Islet precursor cell (in vitro differentiated cells): ENCODE measurements at regions not wholly inside any gene's neighbourhood (a gene's known extent, or its start where the extent isn't known, plus 50 kb on each side); places are given as distances from the start of the nearest gene placed in this dataset.
"Not testable (repeated sequence)": the region's sequence is repeated elsewhere in the genome, so short reads cannot be mapped to it uniquely, and the experiment has no call there.

ENCODE experiments used
- DNase-seq: peaks from one replicate; pipeline ENCODE4 v3.0.0-alpha.2; 2018

DNA sequence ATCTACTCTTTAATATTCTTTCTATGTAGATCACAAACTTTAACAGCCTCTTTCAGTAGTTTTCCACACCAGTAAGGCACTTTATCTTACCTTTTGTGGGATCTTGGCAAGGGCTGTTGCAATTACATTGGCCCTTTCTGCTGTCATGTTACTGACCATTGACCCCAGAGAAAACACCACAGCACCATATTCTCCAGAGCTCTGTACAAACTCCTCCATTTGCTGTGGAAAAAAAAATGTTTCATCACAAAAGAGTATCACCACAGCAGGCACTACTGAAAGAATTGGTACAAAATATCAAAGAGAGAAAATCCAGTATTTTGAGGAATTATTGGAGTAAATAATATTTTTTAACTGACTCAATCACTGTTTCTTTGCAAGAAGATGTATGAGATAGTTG, 62.3 kb upstream of the UGT2A3 start:
- DNase-seq = not testable (repeated sequence)

DNA sequence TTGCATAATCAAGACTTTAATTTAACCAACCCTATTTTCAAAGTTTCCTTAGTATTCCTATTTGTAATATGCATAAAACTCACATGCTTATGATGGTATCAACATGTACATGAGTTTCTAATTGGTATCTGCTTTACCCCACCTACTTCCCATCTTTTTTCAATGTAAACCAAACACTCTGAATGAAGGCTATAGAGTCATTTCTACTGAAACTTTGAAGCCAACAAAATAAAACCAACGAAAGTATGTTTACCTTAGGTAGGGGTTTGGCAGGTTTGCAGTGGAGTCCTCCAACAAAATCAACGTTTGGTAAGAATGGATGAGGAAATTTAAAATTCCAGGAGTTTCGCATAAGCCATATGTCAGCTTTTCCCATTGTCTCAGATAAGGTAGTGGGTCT, 66.4 kb upstream of the UGT2A3 start:
- DNase-seq = not testable (repeated sequence)

DNA sequence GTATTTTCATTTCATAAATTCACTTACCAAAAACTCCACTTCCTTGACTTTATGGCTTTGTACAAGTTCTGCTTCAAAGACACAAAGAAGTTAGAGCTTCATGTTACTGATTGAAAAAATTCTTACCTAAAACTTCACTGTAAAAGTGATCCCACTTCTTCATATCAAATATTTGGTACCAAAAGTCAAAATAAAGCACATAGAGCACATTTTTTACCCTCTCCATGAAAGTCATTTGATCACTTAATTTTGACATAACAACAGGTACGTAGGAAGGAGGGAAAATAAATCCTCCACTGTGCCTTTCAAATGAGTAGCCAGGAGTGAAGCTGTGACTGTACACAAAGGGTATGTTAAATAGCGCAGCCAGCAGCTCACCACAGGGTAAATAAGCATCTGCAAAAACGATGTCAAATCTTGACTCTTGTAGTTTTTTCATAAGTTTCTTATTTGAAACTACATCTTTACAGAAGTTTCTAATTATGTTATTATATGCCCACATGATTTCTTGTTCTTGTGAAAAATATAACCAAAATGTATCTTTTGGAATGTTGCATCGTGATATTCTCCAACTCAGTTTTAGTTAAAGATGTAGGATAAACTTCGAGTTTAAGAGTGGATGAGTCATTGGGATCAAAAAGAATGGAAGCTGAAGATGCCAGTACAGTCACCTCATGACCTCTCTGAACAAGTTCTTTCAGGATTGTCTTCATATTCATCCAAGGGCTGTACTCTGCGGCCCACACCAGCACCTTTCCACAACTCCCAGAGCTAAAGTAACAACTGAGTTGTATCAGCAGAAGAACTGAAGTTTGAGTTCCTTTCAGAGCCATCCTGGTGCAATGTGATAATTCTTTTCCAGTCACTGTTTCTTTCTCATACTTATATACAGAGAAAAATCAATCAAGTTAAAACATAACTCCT, 68.2 kb upstream of the UGT2A3 start:
- not testable (repeated sequence) for DNase-seq

DNA sequence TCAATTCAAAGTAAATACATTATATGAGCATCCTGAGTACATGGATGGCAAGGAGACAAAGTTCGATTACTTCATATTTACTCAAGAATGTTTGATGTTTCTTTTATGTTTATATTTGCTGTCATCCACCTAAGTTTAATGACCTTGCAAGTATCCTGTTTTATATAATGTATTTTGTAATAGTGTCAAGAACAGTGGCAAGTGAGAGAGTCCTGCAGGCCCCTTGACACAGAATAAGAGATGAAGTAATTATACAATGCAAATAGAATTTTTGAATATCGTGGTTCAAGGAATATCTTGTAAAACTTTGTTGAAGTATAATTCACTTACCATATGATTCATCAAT, 68.8 kb upstream of the UGT2A3 start:
- not testable (repeated sequence) for DNase-seq

DNA sequence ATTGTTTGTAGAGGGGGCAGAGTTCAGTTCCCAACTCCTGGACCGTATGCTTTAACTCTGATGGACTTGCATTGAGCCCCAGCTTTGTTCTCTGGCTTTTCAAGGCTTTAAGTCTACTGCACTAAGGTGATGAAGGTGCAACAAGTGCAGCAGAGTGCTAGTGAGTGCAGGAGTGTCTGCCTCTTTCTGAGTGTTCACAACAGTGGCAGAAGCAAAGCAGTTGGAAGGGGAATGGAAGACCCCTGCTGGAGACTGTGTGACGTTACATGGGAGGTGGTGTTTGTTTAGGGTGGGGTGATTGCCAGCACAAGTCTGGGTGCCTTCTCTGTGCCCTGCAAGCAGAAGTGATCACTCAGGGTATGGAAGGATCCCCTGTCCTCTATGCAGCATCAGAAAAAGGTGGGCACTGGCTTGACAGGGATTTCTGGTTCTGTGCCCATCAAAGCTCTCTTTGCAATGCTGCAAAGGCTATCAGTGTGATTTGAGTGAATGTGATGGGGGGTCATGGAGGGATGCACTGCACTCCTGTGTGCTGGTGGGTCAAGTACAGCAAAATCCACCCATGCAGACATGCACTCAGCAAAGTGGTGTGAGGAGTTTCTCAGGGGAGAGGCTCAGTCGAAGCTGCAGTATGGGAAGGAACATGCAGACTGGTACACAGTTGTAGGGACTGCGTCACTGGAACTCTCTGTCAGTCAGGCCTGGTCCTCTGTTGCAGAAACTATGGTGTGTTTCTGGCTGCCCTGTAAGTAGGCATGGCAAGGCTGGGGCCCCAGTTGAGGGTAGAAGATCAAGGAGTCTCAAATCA, 70.9 kb upstream of the UGT2B7 start:
- DNase-seq = peak; percentile 65

DNA sequence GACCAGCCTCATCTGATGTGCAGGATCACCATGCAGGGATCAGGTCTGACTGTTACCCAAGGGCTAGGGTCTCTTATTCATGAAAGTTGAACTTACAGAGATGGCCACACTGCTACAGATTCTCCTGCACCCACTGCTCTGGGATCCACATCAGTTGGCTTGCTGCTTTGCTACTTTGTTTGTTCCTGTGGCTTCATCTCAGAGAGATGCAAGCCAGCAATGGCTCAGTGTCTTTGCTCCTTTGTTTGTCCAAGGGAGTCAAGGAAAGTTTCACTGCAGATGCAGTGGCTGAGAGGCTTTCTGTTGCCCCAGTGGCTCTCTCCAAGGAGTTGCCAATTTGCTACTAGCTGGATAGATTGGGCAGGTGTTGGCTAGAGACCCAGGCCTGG, 70.3 kb upstream of the UGT2B7 start:
- DNase-seq = no peak

DNA sequence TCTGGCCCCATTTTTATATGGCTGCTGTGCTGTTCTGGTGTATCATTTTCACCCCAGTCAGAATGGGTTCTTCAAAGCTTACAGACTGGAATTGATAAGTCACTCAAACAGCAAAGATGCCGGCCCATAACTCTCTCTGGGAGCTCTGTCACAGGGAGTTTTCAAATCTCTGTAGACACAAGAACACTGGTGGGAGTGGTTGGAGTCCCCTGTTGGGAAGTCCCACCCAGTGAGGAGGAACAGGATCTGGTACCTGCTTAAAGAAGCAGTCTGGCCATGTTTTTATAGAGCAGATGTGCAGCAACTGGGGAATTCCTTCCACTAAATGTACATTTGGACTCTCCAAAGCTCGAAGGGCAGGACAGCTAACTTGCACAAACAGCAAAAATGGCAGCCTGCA, 69.3 kb upstream of the UGT2B7 start:
- no peak for DNase-seq

DNA sequence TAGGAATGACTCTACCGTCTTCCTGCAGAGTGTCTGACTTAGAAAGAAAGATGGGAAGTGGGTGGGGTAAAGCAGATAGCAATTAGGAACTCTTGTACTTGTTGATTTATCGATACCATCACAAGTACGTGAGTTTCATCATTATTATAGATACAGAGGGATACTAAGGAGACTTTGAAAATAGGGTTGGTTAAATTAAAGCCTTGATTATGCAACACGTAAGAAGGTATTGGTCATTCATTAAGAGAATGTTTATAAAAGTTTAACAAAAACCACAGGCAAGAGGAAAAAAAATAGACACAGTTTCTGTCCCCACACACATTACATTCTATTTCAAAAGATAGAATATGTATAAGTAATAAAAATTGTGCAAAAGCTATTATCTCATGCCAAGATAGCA, 65.9 kb upstream of the UGT2B7 start:
- no peak for DNase-seq

DNA sequence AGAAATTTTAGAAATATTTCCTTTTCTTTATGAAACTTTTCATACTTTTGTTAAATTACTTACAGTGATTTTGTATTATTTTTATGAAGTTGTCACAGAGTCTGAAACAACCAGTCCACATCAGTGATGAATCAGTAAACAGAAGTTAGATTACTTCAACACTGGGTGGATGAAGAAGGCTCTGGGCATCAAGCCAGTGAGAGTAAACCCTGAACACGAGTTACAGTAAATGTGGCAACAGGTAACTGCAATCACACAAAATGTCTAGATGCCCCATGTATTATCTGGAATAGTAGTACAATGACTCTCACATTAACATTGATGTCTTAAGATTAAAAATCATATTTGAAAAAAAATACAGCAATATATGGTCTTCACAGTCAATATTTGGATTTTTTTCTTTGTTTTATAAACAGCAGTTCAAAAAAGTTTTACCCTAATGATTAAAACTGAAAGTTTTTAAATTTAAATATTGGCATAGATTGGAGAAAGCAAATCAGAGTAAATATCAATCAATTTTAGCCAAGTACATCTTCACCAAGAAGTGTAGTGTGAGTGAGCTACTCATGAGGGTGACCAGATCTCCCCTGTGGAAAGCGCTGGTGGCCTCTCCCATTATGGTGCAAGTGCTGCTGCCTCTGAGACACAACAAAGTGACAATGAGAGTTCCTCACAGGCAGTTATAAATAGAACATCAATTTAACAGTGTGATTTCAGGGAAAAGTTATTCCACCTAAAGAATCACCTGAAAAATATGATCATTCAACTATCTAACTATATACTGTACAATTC, 63.2 kb upstream of the UGT2B7 start:
- DNase-seq = no peak

DNA sequence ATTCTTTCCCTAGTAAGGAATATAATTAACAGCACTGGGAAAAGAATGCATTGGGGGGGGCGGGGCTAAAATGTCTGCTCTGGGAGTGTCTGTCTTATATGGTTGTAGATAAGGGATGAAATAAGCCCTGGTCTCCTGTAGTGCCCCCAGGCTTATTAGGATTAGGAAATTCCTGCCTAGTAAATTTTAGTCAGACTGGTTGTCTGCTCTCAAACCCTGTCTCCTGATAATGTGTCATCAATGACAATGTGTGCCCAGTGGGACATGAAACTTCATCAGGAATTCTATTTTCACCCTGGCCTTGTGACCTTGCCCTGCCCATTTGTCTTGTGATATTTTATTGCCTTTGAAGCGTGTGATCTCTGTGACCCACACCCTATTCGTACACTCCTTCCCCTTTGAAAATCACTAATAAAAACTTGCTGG, 61.9 kb upstream of the UGT2B7 start:
- not testable (repeated sequence) for DNase-seq

DNA sequence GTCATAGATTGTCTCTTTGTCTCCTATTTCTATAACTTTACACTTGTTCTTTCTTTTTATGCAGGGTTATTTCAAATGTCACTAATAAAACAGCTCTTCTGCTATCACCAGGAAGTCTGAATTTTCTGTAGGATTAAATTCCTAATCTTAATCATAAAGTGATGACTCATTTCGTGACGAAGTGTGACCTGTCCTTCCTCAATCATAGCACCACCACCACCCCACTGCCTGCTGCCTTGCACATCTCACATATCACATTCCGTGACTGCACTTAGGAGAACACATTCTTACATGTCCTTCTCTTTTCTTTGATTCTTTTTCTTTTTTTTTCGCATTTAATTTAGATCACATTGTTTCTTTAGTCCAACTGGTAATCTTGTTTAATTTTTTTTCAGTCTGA, 57.7 kb upstream of the UGT2B7 start:
- no peak for DNase-seq

DNA sequence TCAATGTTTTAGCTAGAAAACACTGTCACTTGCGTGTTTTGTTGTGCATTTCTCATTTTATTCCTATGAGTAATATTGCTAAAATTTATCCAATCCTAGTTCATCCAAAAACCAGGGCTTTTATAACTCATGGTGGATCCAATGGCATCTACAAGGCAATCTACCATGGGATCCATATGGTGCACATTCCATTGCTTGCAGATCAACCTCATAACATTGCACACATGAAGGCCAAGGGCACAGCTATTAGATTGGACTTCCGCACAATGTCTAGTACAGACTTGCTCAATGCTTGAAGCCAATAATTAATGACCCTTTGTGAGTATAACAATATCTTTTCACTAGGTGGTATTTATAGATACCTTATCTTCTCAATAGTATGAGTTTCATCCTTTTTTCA, 57.2 kb upstream of the UGT2B7 start:
- no peak for DNase-seq

DNA sequence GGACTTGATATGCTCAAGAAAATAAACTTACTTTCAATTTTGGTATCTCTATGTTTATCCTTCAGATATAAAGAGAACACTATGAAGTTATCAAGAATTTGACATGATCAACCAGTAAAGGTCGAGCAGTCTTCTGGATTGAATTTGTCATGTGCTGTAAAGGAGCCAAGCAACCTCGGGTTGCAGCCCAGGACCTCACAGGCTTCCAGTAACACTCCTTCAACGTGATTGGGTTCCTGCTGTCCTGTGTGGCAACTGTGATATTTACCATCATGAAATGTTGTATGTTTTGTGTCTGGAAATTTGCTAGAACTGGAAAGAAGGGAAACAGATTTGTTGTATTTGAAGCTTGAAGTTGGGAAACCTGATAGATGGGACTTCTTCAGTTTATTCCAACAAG, 52.0 kb upstream of the UGT2B7 start:
- DNase-seq = no peak
